ENCODE measurements at regions not wholly inside any gene's neighbourhood (a gene's known extent, or its start where the extent isn't known, plus 50 kb on each side); places are given as distances from the start of the nearest gene placed in this dataset.

DNA sequence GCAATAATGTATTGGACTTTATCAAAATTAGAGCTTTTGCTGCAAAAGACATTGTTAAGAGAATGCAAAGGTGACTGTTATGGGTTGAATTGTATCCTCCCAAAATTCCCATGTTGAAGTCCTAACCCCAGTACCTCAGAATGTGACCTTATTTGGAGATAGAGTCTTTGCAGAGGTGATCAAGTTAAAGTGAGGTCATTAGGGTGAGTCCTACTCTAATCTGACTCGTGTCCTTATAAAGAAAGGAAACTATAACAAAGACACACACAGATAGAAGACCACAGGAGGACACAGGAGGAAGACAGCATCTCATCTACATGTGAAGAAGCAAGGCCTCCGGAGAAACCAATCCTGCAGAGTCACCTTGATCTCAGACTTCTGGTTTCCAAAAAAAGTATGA, 1011.2 kb downstream of the TBC1D22A start:
- no peak for DNase-seq

DNA sequence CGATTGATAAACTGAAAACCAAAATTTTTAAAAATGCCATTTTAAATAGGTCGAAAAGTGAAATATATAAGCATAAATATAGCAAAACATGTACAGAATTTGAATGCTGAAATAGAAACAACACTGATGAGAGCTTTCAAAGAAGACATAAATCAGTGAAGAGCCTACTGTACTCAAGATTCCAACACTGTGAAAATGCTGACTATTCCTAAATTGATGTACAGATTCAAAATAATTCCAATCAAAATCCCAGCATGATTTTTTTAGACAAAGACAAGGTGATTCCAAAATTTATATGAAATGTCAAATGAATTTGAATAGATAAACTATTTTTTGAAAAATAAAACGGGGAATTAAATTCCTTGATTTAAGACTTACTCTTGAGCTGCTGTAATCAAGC, 1010.4 kb downstream of the TBC1D22A start:
- DNase-seq = no peak

- DNase-seq = no peak
These were observed 1007.2 kb downstream of the TBC1D22A start for GRCh38 chr22:47769652-47770051.

DNA sequence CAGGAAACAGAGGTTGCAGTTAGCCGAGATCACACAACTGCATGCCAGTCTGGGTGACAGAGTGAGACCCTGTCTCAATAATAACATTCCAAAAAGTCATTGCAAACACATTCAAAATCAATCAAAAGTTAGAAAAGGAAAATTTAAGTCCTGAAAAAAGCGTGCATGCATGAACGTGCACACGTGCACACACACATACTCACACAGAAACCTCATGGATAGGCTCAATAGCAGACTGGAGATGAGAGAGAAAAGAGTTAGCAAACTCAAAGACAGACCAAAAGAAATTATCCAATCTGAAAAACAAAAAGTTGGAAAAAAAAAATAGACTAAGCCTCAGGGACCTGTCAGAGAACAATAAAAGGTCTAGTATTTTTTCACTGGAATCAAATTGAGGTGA, 1005.6 kb downstream of the TBC1D22A start:
- no peak for DNase-seq

- no peak for DNase-seq
These were observed 1005.0 kb downstream of the TBC1D22A start for GRCh38 chr22:47767403-47767802.

- DNase-seq = no peak
These were observed 1003.3 kb downstream of the TBC1D22A start for GRCh38 chr22:47765757-47766156.

- DNase-seq = no peak
These were observed 999.7 kb downstream of the TBC1D22A start for GRCh38 chr22:47762141-47762540.

- DNase-seq = no peak
These were observed 997.5 kb downstream of the TBC1D22A start for GRCh38 chr22:47759909-47760308.

GRCh38 chr22:47757741-47758140, 995.3 kb downstream of the TBC1D22A start:
- DNase-seq = no peak

GRCh38 chr22:47750086-47750485, 987.6 kb downstream of the TBC1D22A start:
- DNase-seq = no peak

DNA sequence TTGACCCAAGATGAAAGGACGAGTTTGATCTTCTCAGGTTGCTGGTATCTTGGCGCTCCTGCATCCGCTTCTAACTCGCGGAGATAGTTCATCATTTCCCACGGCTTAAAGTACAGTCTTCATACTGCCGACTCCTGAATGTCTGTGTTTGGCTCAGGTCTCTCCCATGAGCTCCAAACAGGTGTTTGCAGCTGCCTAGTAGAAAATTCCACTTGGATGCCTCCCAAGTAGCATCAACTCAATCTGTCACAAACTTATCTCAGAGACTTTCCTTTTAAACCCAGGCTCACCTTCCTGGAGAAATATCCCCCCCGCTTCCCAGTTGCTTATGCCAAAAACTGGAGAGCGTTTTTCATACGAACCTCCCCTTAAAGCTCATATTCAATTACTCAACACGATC, 986.5 kb downstream of the TBC1D22A start:
- DNase-seq = no peak

DNA sequence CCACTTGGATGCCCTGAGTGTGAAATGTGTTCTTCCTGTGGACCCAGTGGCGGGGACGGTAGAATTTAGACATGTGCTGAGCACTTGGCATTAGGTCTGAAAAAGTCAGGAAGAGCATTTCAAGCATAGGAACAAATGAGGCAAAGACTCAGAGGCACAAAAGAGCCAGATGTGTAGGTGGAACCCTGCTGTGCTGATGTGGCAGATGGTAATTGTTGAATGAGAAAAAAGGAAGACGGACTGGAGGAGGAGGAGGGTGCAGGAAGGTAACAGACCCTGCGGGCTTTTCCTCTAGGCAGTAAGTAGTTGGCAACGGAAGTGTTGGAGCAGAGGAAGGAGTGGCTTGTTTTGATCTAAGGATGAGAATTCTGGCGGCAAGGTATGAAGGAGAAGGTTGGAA, 985.8 kb downstream of the TBC1D22A start:
- no peak for DNase-seq

DNA sequence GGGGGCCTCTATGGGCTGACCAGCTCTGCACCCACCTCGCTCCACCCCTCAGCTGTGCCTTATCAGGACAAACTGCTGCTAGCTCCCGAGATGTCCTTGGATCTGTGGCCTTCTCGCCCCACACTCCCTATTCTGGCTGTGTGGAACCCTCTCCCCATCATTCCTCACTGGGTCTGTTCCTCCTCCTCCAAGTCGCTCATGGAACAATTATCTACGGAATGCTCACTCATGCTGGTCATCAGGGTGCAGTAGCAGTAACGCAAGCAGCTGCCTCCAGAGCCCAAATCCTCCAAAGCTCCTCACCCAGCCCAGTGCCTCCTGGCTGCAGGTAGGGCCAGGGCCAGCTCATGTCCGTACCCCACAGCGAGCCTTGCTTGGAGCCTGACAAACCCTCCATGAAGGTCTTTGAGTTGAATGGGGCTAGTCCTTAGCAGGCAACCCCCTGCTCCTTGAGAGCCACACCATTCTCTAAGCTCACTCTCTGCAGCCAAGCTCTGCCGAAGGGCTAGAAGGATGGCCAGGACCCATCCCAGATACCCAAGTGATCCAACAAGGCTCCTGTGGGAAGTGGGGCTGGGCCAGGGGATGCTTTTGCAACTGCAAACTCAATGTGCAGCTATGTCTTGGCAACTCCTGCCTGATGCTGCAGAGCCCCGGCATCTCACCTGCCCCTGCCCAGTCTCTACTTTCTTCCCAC, 977.8 kb downstream of the TBC1D22A start:
- DNase-seq = no peak

DNA sequence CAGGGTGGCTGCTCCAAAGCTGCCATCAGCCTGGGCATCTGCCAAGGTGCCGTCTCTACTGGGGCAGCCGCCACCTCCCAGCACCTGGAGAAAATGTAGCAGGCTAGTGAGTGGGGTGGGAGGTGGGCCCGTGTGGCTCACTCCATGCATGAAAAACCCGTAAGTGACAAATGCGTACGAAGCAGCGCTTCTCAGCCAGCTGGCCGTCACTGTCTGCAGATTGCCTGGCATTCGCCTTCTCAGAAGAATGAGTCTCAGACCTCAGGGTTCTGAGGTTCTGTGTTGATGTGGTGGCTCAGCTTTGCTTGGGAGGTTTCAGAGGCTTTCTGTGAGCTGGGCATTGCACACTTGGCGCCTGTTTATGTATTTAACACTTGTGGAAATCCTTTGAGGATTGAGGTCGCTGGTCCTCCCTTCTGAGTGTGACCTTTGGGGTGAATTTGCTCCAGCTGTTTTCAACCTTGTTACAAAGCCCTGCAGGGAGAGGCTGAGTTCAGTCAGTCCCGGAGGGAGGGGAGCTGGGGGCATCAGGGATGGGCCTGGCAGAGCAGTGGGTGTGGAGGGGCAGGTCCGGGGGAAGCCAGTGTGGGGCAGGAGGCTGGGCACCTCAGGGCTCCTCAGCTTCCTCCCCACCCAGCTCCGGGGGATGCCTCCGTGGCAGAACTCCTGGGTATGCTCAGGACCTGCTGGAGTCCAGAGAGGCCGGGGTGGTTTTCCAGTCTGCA, 977.0 kb downstream of the TBC1D22A start:
- no peak for DNase-seq

- no peak for DNase-seq
These were observed 976.1 kb downstream of the TBC1D22A start for GRCh38 chr22:47738472-47739013.

GRCh38 chr22:47736186-47737034, 974.0 kb downstream of the TBC1D22A start:
- no peak for DNase-seq

- DNase-seq = no peak
These were observed 972.1 kb downstream of the TBC1D22A start for GRCh38 chr22:47734511-47734910.

- no peak for DNase-seq
These were observed 965.2 kb downstream of the TBC1D22A start for GRCh38 chr22:47727641-47728040.

DNA sequence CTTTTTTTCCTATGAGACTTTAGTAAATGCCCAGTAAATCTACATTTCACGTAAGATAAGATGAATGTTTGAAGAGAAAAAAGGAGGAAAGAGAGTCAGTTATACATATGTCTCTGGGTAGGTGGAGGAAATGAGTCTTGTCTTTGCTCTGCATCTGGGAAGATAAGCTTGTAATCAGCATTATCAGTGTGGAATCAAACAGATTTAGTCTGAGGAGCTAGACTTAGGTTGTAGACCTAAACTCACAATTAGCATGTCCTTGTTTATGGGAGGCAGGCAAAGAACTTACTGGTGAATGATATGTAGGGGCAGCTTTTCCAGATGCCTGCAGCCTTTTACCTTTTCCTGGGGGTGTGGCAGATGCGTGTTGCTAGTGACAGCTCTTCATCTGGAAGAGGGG, 962.3 kb downstream of the TBC1D22A start:
- no peak for DNase-seq

GRCh38 chr22:47724030-47724429, 961.6 kb downstream of the TBC1D22A start:
- DNase-seq = no peak

- no peak for DNase-seq
These were observed 955.9 kb downstream of the TBC1D22A start for GRCh38 chr22:47718337-47718736.

DNA sequence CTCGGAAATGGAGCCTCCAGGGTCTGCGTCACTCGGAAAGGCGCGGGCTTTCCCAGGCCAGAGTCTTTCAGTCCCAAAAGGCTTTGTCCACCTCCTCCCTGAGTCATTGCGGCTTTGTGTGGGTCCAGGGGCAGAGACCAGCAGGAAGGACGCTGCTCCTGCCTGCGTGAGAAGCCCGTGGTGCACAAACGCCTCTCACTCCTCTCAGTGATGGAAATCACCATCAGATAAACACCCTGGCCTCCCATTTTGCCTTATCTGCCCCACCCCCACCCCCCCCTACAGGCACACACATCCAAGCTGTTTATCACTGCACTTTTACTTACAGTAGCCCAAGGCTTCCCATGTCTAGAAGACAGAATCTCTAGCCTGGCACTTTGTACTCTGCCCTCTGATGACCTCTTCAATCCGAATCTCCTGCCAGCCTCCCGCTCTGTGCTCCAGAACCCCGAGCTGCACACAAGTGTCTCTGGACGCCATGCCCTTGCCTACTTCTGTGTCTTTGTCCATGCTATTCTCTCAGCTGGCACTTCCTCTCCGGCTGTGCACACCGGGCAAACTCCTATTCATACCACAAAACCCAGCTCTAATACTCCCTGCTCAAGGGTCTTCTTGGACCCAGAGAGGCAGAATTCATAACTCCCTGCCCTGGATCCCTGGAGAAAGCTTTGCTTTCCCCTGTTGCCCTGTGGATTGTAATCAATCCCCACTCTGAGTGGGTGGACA, 954.6 kb downstream of the TBC1D22A start:
- no peak for DNase-seq
